HEK293T (cell line): ENCODE measurements at regions not wholly inside any gene's neighbourhood (a gene's known extent, or its start where the extent isn't known, plus 50 kb on each side); places are given as distances from the start of the nearest gene placed in this dataset.

Source experiments
- FOXM1 ChIP-seq: fragments of 450-650 bp; IDR thresholded peaks from 2 replicates; pipeline ENCODE4 v1.6.1; 2017; ENCODE audit warnings: mild to moderate bottlenecking, borderline replicate concordance
- HDGF ChIP-seq: fragments of 450-650 bp; IDR thresholded peaks from 2 replicates; pipeline ENCODE4 v1.6.1; 2017; ENCODE audit warnings: antibody characterized with exemption, borderline replicate concordance
- SUZ12 ChIP-seq: fragments of 450-650 bp; IDR thresholded peaks from 2 replicates; pipeline ENCODE4 v1.6.1; 2016; ENCODE audit warnings: mild to moderate bottlenecking
- ZNF384 ChIP-seq: fragments of 450-650 bp; IDR thresholded peaks from 2 replicates; pipeline ENCODE4 v1.6.1; 2016

DNA sequence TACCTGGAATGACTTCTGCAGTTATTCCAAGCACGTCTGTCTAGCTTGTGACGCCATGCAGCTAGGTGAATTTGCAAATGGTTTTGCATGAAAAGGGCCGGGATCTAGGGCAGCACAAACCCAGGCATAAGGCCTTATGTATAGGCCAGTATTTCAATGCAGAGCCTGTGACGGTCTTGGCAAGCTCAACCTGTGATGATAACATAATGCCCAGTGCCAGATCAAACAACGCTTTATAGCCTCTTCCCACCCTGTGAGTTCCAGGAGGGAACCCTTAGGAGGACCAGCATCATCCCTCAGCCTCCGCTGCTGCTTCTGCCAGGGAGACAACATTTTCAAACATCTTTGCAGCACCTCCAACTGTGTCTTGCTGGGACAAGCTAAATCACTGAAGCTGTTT lies 390.7 kb downstream of the INHBA start:
- TF ChIP-seq HDGF (no peak), ZNF384 (no peak), FOXM1 (no peak), SUZ12 (no peak)
